Left lung (tissue), 4 donors: ENCODE measurements at regions not wholly inside any gene's neighbourhood (a gene's known extent, or its start where the extent isn't known, plus 50 kb on each side); places are given as distances from the start of the nearest gene placed in this dataset.

Experiments used
- ATAC-seq: fragments of 200-7000 bp; cut with Tn5 transposase; one replicate; pipeline ENCODE4 v1.9.1; 2020; ENCODE audit warnings: moderate library complexity
- DNase-seq, 4 donors: peaks; one replicate each; pipeline ENCODE4 v3.0.0-alpha.2; 2013 to 2020
- H3K27ac ChIP-seq, 2 donors: fragments of 200-600 bp; sonication (generic) in 1 of 2; one replicate each; pipeline versions ENCODE4 v1.5.0 to v1.8.0; 2020 to 2021
- H3K27me3 ChIP-seq, 2 donors: fragments of 200-600 bp; sonication (generic) in 1 of 2; one replicate each; pipeline versions ENCODE4 v1.5.0 to v1.8.0; 2020 to 2021
- H3K36me3 ChIP-seq, 2 donors: fragments of 200-600 bp; sonication (generic) in 1 of 2; one replicate each; pipeline versions ENCODE4 v1.5.0 to v1.8.0; 2020 to 2021
- H3K4me1 ChIP-seq, 2 donors: fragments of 200-600 bp; one replicate each; pipeline ENCODE4 v1.8.0; 2021
- H3K4me3 ChIP-seq, 2 donors: fragments of 200-600 bp; sonication (generic) in 1 of 2; one replicate each; pipeline versions ENCODE4 v1.5.0 to v1.8.0; 2020 to 2021; ENCODE audit warnings: mild to moderate bottlenecking in 1 of 2
- H3K9me3 ChIP-seq, 2 donors: fragments of 200-600 bp; sonication (generic) in 1 of 2; one replicate each; pipeline versions ENCODE4 v1.5.0 to v1.8.0; 2020 to 2021
- intact Hi-C, 2 donors: fragments of 100-400 bp; cut with DNase I; formaldehyde crosslinking; loops; one replicate each; pipeline versions ENCODE4 v1.11.2 to v1.14.2; 2022
- TF ChIP-seq, protein P1 (sequence below), 2 donors: fragments of 200-600 bp; sonication (generic) in 1 of 2; IDR thresholded peaks; one replicate each; pipeline versions ENCODE4 v1.5.0 to v1.8.0; 2021; ENCODE audit warnings: antibody characterized with exemption in 2 of 2
- donor health status: DM: no; HTN: yes; CAD: no.
- donor health status: DM: no; HTN: no; CAD: no.

DNA sequence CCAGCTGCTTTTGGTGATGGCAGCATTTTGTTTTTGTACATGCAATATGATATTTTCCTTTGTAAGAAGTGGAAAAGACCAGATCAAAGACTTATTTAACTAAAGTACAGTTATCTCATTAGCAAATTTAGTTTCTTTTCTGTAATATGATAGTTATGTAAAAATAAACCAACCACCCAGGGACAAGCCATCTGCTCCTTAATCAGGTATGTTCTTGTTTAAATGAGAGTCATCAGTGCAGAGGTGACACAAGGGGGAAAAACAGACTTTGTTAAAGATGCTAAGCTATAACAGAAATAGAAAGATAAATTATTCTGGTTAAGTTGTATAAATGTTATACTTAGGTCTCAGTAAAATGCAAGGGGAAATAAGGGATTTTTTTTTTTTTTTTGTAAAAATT lies 805.7 kb upstream of the SEMA6A start:
- DNase-seq (no peak), ATAC-seq (no peak)
- no peak overlapping the region for H3K4me3 ChIP-seq
- H3K27me3 ChIP-seq, result no peaks in the 10 kb centered on the region
- no peaks in the 10 kb centered on the region for H3K9me3 ChIP-seq
- intact Hi-C loops, result no loop called here
- H3K27ac ChIP-seq, result no peak overlapping the region
- H3K36me3 ChIP-seq, result no peaks in the 10 kb centered on the region
- H3K4me1 ChIP-seq, result no peaks in the 10 kb centered on the region
- TF ChIP-seq, protein P1, sequence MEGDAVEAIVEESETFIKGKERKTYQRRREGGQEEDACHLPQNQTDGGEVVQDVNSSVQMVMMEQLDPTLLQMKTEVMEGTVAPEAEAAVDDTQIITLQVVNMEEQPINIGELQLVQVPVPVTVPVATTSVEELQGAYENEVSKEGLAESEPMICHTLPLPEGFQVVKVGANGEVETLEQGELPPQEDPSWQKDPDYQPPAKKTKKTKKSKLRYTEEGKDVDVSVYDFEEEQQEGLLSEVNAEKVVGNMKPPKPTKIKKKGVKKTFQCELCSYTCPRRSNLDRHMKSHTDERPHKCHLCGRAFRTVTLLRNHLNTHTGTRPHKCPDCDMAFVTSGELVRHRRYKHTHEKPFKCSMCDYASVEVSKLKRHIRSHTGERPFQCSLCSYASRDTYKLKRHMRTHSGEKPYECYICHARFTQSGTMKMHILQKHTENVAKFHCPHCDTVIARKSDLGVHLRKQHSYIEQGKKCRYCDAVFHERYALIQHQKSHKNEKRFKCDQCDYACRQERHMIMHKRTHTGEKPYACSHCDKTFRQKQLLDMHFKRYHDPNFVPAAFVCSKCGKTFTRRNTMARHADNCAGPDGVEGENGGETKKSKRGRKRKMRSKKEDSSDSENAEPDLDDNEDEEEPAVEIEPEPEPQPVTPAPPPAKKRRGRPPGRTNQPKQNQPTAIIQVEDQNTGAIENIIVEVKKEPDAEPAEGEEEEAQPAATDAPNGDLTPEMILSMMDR (IDR thresholded peaks at IDR 0.05), result no peak

- no peaks in the 10 kb centered on the region for H3K36me3 ChIP-seq
- DNase-seq, result no peak
- ATAC-seq, result no peak
- H3K4me3 ChIP-seq, result no peak overlapping the region
- TF ChIP-seq, protein P1 (IDR thresholded peaks at IDR 0.05), result no peak
- H3K4me1 ChIP-seq, result no peaks in the 10 kb centered on the region
- H3K9me3 ChIP-seq, result no peaks in the 10 kb centered on the region
- no peak overlapping the region for H3K27ac ChIP-seq
- H3K27me3 ChIP-seq, result no peaks in the 10 kb centered on the region
- intact Hi-C loops, result no loop called here
Observed at GRCh38 chr5:117379521-117379920, 804.9 kb upstream of the SEMA6A start.

- Histone ChIP-seq H3K4me1 (no peaks in the 10 kb centered on the region), H3K4me3 (no peak overlapping the region), H3K36me3 (no peaks in the 10 kb centered on the region), H3K27ac (no peak overlapping the region), H3K9me3 (no peaks in the 10 kb centered on the region), H3K27me3 (no peaks in the 10 kb centered on the region)
- intact Hi-C loops, result no loop called here
- ATAC-seq (no peak), DNase-seq (no peak)
- TF ChIP-seq, protein P1 (IDR thresholded peaks at IDR 0.05), result no peak
Observed at GRCh38 chr5:117376748-117377147, 802.1 kb upstream of the SEMA6A start.

DNA sequence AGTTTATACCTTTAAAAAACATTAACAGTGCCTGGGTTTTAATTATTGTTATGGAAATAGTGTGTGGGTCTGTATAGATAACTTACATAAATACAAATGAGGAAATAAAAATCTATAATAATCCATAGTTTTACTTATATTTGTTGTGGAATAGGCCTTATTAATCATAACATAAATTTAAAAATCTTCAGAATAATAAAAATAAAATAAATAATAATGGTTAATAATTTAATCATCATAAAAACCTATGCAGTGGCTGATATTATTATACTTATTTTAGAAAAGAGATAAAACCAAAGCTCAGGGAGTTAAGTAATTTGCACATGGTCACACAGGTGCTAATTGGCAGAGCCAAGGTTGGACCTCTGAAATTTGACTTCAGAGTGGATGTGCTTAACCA lies 785.3 kb upstream of the SEMA6A start:
- TF ChIP-seq, protein P1 (IDR thresholded peaks at IDR 0.05), result no peak
- DNase-seq, result no peak
- Histone ChIP-seq H3K4me1 (no peaks in the 10 kb centered on the region), H3K27me3 (no peaks in the 10 kb centered on the region), H3K36me3 (no peaks in the 10 kb centered on the region), H3K4me3 (no peak overlapping the region), H3K9me3 (no peaks in the 10 kb centered on the region), H3K27ac (no peak overlapping the region)
- ATAC-seq, result no peak
- intact Hi-C loops, result no loop called here

DNA sequence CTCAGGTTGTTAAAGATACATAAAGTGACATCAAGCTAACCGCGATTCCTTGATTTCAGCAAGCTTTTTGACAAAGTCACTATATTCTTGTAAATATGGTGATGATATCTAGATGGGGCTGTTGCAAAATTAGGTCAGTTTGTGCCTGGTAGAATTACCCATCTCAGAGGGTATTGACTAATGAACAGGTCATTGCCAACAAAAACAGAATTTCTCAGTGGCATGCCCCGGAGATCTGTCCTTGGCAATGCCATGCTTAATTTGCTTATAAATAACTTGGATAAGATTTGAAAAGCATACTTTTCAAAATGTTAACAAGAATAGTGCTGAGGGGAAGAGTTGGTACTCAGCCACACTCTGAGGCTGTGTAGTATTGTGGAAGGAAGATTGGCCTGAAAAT lies 783.3 kb upstream of the SEMA6A start:
- H3K36me3 ChIP-seq, result no peaks in the 10 kb centered on the region
- ATAC-seq, result no peak

More for the DNA sequence above, 783.3 kb upstream of the SEMA6A start:
- Histone ChIP-seq H3K9me3 (no peaks in the 10 kb centered on the region), H3K4me3 (no peak overlapping the region), H3K4me1 (no peaks in the 10 kb centered on the region), H3K27ac (no peak overlapping the region), H3K27me3 (no peaks in the 10 kb centered on the region)
- TF ChIP-seq, protein P1 (IDR thresholded peaks at IDR 0.05), result no peak
- intact Hi-C loops, result no loop called here
- no peak for DNase-seq
